PC-9 (cell line): ENCODE measurements at regions not wholly inside any gene's neighbourhood (a gene's known extent, or its start where the extent isn't known, plus 50 kb on each side); places are given as distances from the start of the nearest gene placed in this dataset.

ENCODE experiments used
- BruUV-seq: library from RNA; stranded (reverse); fragments of 400-500 nt; replicated peaks from 2 replicates; lab custom pipeline; 2021; lab: Mats Ljungman, UMichigan
- CTCF ChIA-PET: fragments of 300-600 bp; sonication (Branson Sonifier 250); formaldehyde crosslinking; loops from one replicate; lab custom pipeline; 2022; ENCODE audit warnings: antibody characterized with exemption; lab: Charles Lee
- POLR2A ChIA-PET: fragments of 300-600 bp; sonication (Branson Sonifier 250); formaldehyde crosslinking; loops from one replicate; lab custom pipeline; 2022; ENCODE audit warnings: antibody characterized with exemption; ENCODE audit not compliant: unreplicated experiment; lab: Charles Lee
- DNase-seq, 2 experiments: peaks; one replicate each; pipeline versions ENCODE4 v3.0.0 to v3.0.0-alpha.2; 2015 to 2022; ENCODE audit warnings: mixed read lengths in 1 of 2
- H2AFZ ChIP-seq: fragments of 200-600 bp; sonication (generic); 2 replicates; pipeline ENCODE4 v1.8.1; 2017; ENCODE audit warnings: antibody characterized with exemption
- H3F3A ChIP-seq: fragments of 200-600 bp; sonication (generic); 2 replicates; pipeline ENCODE4 v1.8.1; 2017; ENCODE audit warnings: antibody characterized with exemption, mild to moderate bottlenecking, low read depth; ENCODE audit not compliant: insufficient read depth
- H3K27ac ChIP-seq: fragments of 200-600 bp; sonication (generic); 2 replicates; pipeline ENCODE4 v1.6.1; 2016; ENCODE audit warnings: mixed run types
- H3K27me3 ChIP-seq: fragments of 200-600 bp; sonication (generic); 2 replicates; pipeline ENCODE4 v1.6.1; 2016; ENCODE audit warnings: low read depth, mixed run types; ENCODE audit not compliant: insufficient read depth
- H3K36me3 ChIP-seq: fragments of 200-600 bp; sonication (generic); 2 replicates; pipeline ENCODE4 v1.6.1; 2016; ENCODE audit warnings: low read depth, mixed run types
- H3K4me1 ChIP-seq: fragments of 200-600 bp; sonication (generic); replicated peaks from 2 replicates; pipeline ENCODE4 v1.6.1; 2016; ENCODE audit warnings: mixed run types; ENCODE audit not compliant: insufficient read depth
- H3K4me2 ChIP-seq: fragments of 200-600 bp; sonication (generic); 2 replicates; pipeline ENCODE4 v1.6.1; 2017; ENCODE audit warnings: mixed run types
- H3K4me3 ChIP-seq: fragments of 200-600 bp; sonication (generic); 2 replicates; pipeline ENCODE4 v1.6.1; 2016; ENCODE audit warnings: mixed run types
- H3K79me2 ChIP-seq: fragments of 200-600 bp; sonication (generic); 2 replicates; pipeline ENCODE4 v1.6.1; 2017; ENCODE audit warnings: low read depth, mixed run types
- H3K9me2 ChIP-seq: fragments of 200-600 bp; sonication (generic); 2 replicates; pipeline ENCODE4 v1.8.1; 2017; ENCODE audit warnings: mild to moderate bottlenecking; ENCODE audit not compliant: insufficient read depth
- H3K9me3 ChIP-seq: fragments of 200-600 bp; sonication (generic); 2 replicates; pipeline ENCODE4 v1.8.1; 2016; ENCODE audit warnings: low read depth; ENCODE audit not compliant: insufficient read depth
- H4K20me1 ChIP-seq: fragments of 200-600 bp; sonication (generic); 2 replicates; pipeline ENCODE4 v1.8.1; 2017; ENCODE audit not compliant: insufficient read depth
- CTCF ChIP-seq: fragments of 200-600 bp; sonication (generic); conservative IDR thresholded peaks from 2 replicates; pipeline ENCODE4 v1.6.1; 2017; ENCODE audit warnings: mixed run types, antibody characterized with exemption, mild to moderate bottlenecking, moderate library complexity
- EZH2 ChIP-seq: fragments of 200-600 bp; sonication (generic); IDR thresholded peaks from 2 replicates; pipeline ENCODE4 v1.8.0; 2017; ENCODE audit warnings: antibody characterized with exemption, low read depth
- intact Hi-C: fragments of 100-400 bp; cut with micrococcal nuclease; formaldehyde crosslinking; loops from one replicate; pipeline ENCODE4 v1.10.0; 2022; ENCODE audit not compliant: unreplicated experiment

- H3K4me1 ChIP-seq, result no peaks in the 10 kb centered on the region
- BruUV-seq, result no TSS peak
- H3K36me3 ChIP-seq, result no peaks in the 10 kb centered on the region
- ChIA-PET CTCF (no interaction called here), POLR2A (no interaction called here)
- no peaks in the 10 kb centered on the region for H3K9me3 ChIP-seq
- TF ChIP-seq CTCF (no peak), EZH2 (no peak)
- no peaks in the 10 kb centered on the region for H3K79me2 ChIP-seq
- no peaks in the 10 kb centered on the region for H3K27me3 ChIP-seq
- H3K4me2 ChIP-seq, result no peak overlapping the region
- no peak overlapping the region for H3K27ac ChIP-seq
- no peaks in the 10 kb centered on the region; the same call in 1 of the 2 replicates for H3K9me2 ChIP-seq
- no peak overlapping the region for H3K4me3 ChIP-seq
- intact Hi-C loops, result no loop called here
- H3F3A ChIP-seq, result no peaks in the 10 kb centered on the region
- no peak overlapping the region for H2AFZ ChIP-seq
- no peaks in the 10 kb centered on the region for H4K20me1 ChIP-seq
- DNase-seq, result no peak
Measured at GRCh38 chr2:83689402-83689801, 769.7 kb downstream of the SUCLG1 start.

- H3K27ac ChIP-seq, result no peak overlapping the region
- no peaks in the 10 kb centered on the region; the same call in 1 of the 2 replicates for H3K9me2 ChIP-seq
- H3F3A ChIP-seq, result no peaks in the 10 kb centered on the region
- H4K20me1 ChIP-seq, result no peaks in the 10 kb centered on the region
- no peaks in the 10 kb centered on the region for H3K79me2 ChIP-seq
- no peak for DNase-seq
- no peaks in the 10 kb centered on the region for H3K9me3 ChIP-seq
- no peak for TF ChIP-seq CTCF
- no peak for TF ChIP-seq EZH2
- no peaks in the 10 kb centered on the region for H3K4me1 ChIP-seq
- no peaks in the 10 kb centered on the region for H3K27me3 ChIP-seq
- CTCF ChIA-PET, result no interaction called here
- no peaks in the 10 kb centered on the region for H3K36me3 ChIP-seq
- no peak overlapping the region for H3K4me3 ChIP-seq
- no peak overlapping the region for H3K4me2 ChIP-seq
- no peak overlapping the region for H2AFZ ChIP-seq
- POLR2A ChIA-PET, result no interaction called here
- intact Hi-C loops, result no loop called here
- BruUV-seq, result no TSS peak
Measured at GRCh38 chr2:83686863-83687262, 772.2 kb downstream of the SUCLG1 start.

GRCh38 chr2:83674050-83674449 is 785.0 kb downstream of the SUCLG1 start:
- H3K79me2 ChIP-seq, result no peaks in the 10 kb centered on the region
- H3K9me2 ChIP-seq, result no peaks in the 10 kb centered on the region
- no peak overlapping the region for H3K27ac ChIP-seq
- DNase-seq, result no peak
- CTCF ChIA-PET, result no interaction called here
- H3K4me3 ChIP-seq, result no peak overlapping the region
- no peak for TF ChIP-seq EZH2
- TF ChIP-seq CTCF, result no peak
- H3K27me3 ChIP-seq, result no peaks in the 10 kb centered on the region
- intact Hi-C loops, result no loop called here
- H3K9me3 ChIP-seq, result no peaks in the 10 kb centered on the region
- no peaks in the 10 kb centered on the region for H3K4me1 ChIP-seq
- POLR2A ChIA-PET, result no interaction called here
- BruUV-seq, result no TSS peak
- H3K36me3 ChIP-seq, result no peaks in the 10 kb centered on the region
- H4K20me1 ChIP-seq, result no peaks in the 10 kb centered on the region
- H2AFZ ChIP-seq, result no peak overlapping the region
- no peaks in the 10 kb centered on the region for H3F3A ChIP-seq
- H3K4me2 ChIP-seq, result no peak overlapping the region
